Hematopoietic multipotent progenitor cell treated with erythropoietin and hydrocortisone succinate and interleukin-3 and kit ligand, for 15 days (in vitro differentiated cells): ENCODE measurements at regions not wholly inside any gene's neighbourhood (a gene's known extent, or its start where the extent isn't known, plus 50 kb on each side); places are given as distances from the start of the nearest gene placed in this dataset.

Source experiments
- DNase-seq: peaks from one replicate; pipeline ENCODE4 v3.0.0-alpha.2; 2015; ENCODE audit warnings: low spot score

GRCh38 chr5:89457411-89458331 lies 574.7 kb upstream of the MEF2C start:
- no peak for DNase-seq

DNA sequence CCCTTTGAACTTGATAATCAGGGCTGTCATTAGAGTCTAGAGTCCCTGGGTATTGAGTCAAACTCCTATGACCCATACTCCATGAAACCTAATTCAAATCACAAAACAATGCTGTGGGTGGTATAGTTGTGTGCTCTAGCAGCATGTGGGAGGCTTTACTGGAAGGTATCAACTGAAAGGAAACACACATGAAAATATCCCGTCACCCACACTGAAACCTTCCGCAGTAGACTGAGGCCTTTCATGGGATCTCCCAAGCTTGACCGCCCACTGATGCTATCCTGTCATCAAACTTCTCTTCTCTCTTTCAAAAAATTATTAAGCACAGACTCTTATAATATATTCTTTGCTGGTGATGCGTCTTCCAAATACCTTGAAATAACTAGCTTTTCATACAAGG lies 569.1 kb upstream of the MEF2C start:
- no peak for DNase-seq

- DNase-seq = no peak
These were observed 568.3 kb upstream of the MEF2C start for GRCh38 chr5:89451263-89451662.

GRCh38 chr5:89450149-89450538 lies 567.2 kb upstream of the MEF2C start:
- no peak for DNase-seq

DNA sequence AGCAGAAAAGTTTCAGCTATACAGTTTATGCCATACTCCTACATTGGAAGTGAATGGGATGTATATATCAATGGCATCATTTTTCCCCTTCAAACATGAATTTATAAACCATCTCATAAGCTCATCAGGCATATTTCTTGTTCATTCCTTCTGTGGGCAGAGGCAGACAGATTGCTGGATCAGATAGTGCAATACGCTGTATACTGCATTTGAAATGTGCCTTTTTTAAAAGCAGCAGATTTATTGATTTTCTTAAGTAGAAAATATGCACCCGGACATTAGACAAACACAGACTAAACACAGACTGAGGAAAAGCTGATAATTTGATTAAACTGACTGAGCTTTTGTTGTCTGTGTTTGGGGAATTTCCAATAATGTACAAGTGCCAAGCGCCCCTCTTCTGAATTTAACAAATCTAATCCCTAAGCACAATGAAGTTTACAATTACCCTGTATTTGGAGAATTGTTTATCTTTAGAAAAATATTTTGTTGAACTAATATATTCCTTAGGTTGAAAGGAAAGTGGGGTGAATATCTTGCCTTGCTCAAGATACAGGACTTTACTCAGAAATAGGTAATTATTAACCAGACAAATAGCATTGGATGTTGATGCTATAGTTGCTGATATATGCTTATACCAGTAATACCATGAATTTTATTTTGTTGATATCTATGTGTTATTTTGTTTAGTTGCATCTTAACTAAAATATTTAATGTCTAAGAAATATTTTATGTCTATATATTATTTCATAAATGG lies 566.6 kb upstream of the MEF2C start:
- DNase-seq = no peak

DNA sequence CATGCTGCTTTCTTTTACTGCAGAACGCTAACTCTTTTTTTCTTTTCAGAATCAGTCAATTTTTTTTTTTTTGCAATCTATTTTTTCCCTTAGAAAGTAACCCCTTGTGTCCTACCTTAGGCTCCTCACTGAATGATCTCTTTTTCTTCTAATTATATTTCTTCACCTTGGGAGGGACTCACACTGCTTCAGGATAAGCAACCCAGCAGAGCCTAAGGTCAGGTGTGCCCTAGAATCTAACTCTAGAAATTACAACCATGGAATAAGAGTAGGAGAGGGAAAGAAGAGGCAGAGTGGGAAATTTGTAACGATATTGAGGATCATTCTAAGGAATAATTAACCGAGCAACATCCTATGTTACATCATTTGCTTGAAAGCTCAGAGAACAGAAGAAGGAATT lies 564.0 kb upstream of the MEF2C start:
- DNase-seq = no peak

- DNase-seq = no peak
These were observed 562.2 kb upstream of the MEF2C start for GRCh38 chr5:89445106-89445745.

DNA sequence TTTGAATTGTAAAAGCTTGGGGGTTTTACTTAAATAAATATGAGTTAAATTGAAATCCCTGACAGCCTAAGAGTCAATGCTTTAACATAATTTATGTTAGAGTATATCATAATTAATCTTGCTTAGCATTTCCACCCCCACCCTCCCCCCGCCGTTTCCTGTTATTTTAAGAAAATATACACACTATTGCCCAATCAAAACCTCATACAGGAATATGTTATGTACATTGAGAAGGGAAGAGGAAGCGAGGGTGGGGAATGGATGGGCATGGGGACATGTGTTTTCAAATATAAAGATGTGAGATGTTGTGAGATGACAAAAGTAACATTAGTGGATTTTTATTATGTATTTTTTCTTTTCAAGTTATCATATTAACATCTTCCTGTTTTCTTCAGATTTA lies 561.1 kb upstream of the MEF2C start:
- no peak for DNase-seq

- DNase-seq = no peak
These were observed 560.5 kb upstream of the MEF2C start for GRCh38 chr5:89443508-89443907.

DNA sequence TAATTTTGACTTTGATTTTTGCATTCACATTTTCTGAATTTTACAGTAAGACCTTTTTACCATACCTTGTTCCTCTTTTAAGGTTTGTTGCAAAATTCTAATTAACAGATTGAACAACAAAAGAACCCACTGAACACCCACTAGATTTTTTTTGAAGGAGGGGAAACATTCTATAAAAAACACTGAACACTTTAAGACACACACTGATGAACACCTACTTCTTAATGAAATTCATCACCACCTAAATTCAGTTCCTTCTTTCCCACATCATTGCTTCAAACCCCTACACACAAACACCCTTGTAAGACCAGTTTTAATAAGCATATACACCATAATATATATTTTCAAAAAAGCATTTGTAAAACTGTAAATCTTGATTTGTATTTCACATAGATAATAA lies 559.0 kb upstream of the MEF2C start:
- DNase-seq = no peak

DNA sequence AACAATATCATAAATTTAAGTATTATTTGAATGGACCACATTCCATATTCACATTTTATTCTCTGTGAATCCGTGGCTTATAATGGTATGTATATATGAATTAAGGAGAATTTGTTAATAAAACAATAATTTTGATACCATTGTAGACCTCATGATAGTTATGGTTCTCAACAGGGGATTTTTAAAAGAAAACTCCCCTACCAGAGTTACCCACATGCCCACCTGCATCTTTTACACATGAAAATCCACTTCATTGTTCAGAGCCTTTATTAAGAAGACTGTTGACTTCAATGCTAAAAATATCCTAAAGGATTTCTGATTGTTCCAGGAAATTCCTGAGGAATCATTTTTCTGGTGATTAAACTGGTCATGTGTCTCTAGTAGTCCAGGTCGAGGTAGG lies 557.7 kb upstream of the MEF2C start:
- no peak for DNase-seq

- no peak for DNase-seq
These were observed 554.8 kb upstream of the MEF2C start for GRCh38 chr5:89437450-89438435.

DNA sequence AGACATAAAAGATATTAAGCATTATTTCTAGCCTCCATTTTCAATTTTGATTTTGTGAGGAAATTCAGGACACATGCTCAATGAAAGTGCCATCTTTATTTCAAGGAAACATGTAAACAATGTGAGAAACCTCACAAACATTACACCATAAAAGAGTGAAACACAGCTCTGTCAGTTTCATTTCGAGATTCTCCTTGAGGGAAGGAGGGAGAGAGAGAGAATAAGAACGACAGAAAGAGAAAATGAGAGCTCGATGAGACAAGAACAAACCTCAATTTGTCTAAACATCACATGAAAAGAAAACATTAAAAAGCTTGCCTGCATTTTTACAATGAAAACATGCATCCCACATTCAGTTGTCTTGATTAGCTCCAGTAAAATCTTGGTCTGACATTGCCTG lies 553.5 kb upstream of the MEF2C start:
- no peak for DNase-seq

GRCh38 chr5:89435347-89435746 lies 552.4 kb upstream of the MEF2C start:
- DNase-seq = no peak

DNA sequence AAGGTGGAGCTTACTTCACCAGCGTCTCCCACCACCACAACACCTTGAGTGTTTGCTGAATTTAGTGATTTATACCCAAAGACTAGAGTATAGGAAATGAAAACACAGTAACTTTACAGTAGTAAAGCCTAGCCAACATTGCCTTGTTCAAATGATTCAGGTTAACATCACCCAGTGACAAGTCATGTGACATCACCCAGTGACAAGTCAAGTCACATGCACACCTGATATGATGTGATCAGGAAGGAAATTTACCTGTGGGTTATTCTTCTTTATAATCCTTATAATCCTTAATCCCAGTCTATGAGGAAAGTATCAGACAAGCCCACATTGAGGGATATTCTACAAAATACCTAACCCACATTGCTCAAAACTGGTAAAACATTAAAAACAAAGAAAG lies 545.6 kb upstream of the MEF2C start:
- DNase-seq = no peak

GRCh38 chr5:89425062-89425461 lies 542.1 kb upstream of the MEF2C start:
- no peak for DNase-seq

- no peak for DNase-seq
These were observed 538.1 kb upstream of the MEF2C start for GRCh38 chr5:89421035-89421434.

GRCh38 chr5:89418407-89419085 lies 535.6 kb upstream of the MEF2C start:
- DNase-seq = no peak

DNA sequence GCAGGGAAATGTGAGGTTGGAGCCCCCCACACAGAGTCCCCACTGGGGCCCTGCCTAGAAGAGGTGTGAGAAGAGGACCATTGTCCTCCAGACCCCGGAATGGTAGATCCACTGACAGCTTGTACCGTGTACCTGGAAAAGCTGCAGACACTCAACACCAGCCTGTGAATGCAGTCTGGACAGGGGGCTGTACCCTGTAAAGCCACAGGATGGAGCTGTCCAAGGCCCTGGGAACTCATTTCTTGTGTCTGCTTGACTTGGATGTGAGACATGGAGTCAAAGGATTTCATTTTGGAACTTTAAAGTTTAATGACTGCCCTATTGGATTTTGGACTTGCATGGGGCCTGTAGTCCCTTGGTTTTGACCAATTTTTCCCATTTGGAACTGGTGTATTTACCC lies 535.0 kb upstream of the MEF2C start:
- no peak for DNase-seq

DNA sequence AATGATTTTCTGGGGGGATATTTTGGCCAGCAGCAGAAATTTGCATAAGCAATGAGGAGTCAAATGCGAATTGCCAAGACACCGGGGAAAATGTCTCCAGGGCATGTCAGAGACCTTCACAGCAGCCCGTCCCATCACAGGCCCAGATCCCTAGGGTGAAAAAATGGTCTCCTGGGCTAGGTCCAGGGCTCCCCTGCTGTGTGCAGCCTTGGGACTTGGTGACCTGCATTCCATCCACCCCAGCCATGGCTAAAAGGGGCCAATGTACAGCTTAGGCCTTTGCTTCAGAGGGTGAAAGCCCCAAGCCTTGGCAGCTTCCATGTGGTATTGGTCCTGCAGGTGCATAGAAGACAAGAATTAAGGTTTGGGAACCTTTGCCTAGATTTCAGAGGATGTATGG lies 534.5 kb upstream of the MEF2C start:
- no peak for DNase-seq

- no peak for DNase-seq
These were observed 528.9 kb upstream of the MEF2C start for GRCh38 chr5:89411891-89412290.
